Activated T-cell treated with anti-CD3 and anti-CD28 coated beads, Interleukin-2, amount 50 U/mL, for 24 hours (primary cell): ENCODE measurements at regions not wholly inside any gene's neighbourhood (a gene's known extent, or its start where the extent isn't known, plus 50 kb on each side); places are given as distances from the start of the nearest gene placed in this dataset.

Experiments used
- DNase-seq: peaks from one replicate; pipeline ENCODE4 v3.0.0-alpha.2; 2020
- H3K27ac Mint-ChIP-seq: 2 replicates; pipeline ENCODE4 v1.8.0; 2020; ENCODE audit warnings: mild to moderate bottlenecking, mixed read lengths
- H3K27me3 Mint-ChIP-seq: 2 replicates; pipeline ENCODE4 v1.8.0; 2020; ENCODE audit warnings: mixed read lengths
- H3K36me3 Mint-ChIP-seq: 2 replicates; pipeline ENCODE4 v1.8.0; 2020; ENCODE audit warnings: low read depth, mixed read lengths
- H3K4me1 Mint-ChIP-seq: 2 replicates; pipeline ENCODE4 v1.8.0; 2020; ENCODE audit warnings: low read depth, mixed read lengths
- H3K4me3 Mint-ChIP-seq: 2 replicates; pipeline ENCODE4 v1.8.0; 2020; ENCODE audit warnings: mild to moderate bottlenecking, moderate library complexity, mixed read lengths
- H3K9me3 Mint-ChIP-seq: 2 replicates; pipeline ENCODE4 v1.8.0; 2020; ENCODE audit warnings: mixed read lengths

DNA sequence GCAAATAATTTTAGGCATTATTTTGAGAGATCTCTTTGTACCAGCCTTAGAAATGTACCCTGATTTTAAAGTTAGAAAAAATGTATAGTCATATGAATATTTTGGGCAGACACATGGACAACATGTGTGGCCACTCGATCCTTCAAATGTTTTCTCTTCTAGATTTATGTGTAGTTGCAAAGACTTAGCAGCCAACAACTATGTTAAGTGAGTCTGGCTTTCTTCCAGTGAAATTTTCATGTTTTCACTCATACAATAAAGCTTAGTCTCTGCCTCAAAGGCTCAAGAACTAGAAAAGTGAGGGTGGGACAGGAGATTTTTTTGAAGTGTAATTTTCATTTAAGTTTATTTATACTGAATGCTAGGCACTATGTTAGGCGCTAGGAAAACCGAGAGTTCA is 207.7 kb upstream of the DACH1 start:
- Mint-ChIP-seq H3K9me3 (no peaks in the 10 kb centered on the region), H3K4me3 (no peak overlapping the region), H3K27ac (no peak overlapping the region), H3K4me1 (no peaks in the 10 kb centered on the region), H3K36me3 (no peaks in the 10 kb centered on the region), H3K27me3 (no peaks in the 10 kb centered on the region)
- no peak for DNase-seq

DNA sequence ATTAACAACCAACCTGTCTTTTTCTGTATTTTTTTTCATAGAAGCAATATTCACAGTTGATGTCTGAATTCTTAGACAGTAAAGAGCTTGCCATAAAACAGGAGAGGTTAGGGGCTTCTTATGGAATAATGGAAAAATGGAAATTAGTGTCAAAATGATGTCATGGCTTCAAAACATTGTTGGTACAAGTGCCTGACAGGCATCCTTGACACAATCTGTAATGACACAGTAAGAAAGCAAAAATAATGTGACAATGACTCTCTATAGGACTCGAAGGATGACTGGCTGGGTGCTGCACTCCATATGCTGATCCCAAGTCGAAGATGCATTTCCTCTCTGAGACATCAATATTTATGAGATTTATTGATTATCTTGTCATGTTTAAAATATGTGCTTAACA is 205.3 kb upstream of the DACH1 start:
- Mint-ChIP-seq H3K27ac (no peak overlapping the region), H3K27me3 (no peaks in the 10 kb centered on the region), H3K4me3 (no peak overlapping the region), H3K9me3 (peaks cover 8% of the 10 kb centered on the region), H3K4me1 (no peaks in the 10 kb centered on the region), H3K36me3 (no peaks in the 10 kb centered on the region)
- no peak for DNase-seq

DNA sequence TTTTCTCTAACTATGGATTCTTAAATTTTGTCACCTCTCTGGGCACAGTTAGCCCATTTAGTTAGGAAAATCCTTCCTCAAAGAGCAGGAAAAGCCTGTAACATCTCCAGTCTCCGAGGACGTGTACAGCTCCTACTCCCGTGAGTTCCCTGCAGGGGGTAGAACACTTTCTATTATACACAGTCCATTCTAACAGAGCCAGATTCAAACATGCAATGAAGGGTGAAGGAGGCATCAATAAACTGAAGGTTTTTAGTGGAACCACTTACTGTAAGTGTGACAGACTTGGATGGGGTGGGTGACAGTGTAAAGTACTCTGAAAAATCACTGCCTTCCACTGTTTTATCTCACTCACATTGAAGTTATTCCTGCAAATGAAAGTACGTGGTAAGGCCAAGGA is 204.7 kb upstream of the DACH1 start:
- no peak for DNase-seq
- Mint-ChIP-seq H3K27ac (no peak overlapping the region), H3K4me1 (no peaks in the 10 kb centered on the region), H3K4me3 (no peak overlapping the region), H3K27me3 (no peaks in the 10 kb centered on the region), H3K36me3 (no peaks in the 10 kb centered on the region), H3K9me3 (peaks cover 9% of the 10 kb centered on the region)

DNA sequence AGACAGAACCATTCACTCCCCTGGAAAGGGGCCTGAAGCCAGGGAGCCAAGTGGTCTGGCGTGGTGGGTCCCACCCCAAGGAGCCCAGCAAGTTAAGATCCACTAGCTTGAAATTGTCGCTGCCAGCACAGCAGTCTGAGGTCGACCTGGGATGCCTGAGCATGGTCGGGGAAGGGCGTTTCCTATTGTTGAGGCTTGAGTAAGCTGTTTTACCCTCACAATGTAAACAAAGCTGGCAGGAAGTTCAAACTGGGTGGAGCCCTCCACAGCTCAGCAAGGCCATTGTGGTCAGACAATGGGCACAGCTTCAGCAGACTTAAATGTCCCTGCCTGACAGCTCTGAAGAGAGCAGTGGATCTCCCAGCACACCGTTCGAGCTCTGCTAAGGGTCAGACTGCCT is 195.6 kb upstream of the DACH1 start:
- DNase-seq, result no peak
- no peak overlapping the region for H3K27ac Mint-ChIP-seq
- H3K36me3 Mint-ChIP-seq, result no peaks in the 10 kb centered on the region
- no peaks in the 10 kb centered on the region for H3K27me3 Mint-ChIP-seq
- H3K4me3 Mint-ChIP-seq, result no peak overlapping the region
- H3K9me3 Mint-ChIP-seq, result peaks cover 20% of the 10 kb centered on the region
- no peaks in the 10 kb centered on the region for H3K4me1 Mint-ChIP-seq

DNA sequence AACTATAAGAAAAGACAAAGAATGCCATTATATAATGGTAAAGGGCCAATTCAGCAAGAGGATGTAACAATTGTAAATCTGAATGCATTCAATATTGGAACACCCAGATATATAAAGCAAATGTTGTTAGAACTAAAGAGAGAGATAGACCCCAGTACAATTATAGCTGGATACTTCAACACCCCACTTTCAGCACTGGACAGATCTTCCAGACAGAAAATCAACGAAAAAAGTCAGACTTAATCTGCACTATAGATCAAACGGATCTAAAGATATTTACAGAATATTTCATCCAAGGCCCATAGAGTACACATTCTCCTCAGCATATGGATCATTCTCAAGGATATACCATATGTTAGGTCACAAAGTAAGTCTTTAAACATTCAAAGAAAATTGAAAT is 194.6 kb upstream of the DACH1 start:
- H3K27ac Mint-ChIP-seq, result no peak overlapping the region
- H3K36me3 Mint-ChIP-seq, result no peaks in the 10 kb centered on the region
- H3K4me3 Mint-ChIP-seq, result no peak overlapping the region
- H3K9me3 Mint-ChIP-seq, result peaks cover 16% of the 10 kb centered on the region
- H3K27me3 Mint-ChIP-seq, result no peaks in the 10 kb centered on the region
- no peaks in the 10 kb centered on the region for H3K4me1 Mint-ChIP-seq
- DNase-seq, result no peak

DNA sequence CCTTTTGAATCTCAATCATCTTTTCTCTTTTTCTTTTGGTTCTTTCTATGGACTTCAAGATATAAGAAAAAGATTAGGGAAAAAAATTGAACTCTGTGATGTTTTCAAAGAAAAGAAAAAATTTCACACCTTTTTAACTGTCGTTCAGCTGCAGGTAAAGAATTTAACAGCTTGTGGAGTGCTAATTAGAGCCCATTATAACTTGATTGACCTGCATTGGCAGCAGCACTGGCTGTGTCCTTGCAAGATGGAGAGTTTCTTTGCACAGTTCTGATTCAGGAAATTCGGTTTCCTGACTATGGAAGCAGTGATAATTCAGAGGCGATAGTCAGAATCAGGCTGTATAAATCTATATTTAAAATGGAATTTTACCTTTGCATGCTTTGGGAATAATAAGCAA is 183.2 kb upstream of the DACH1 start:
- DNase-seq, result no peak
- Mint-ChIP-seq H3K27me3 (no peaks in the 10 kb centered on the region), H3K9me3 (peaks cover 9% of the 10 kb centered on the region), H3K36me3 (no peaks in the 10 kb centered on the region), H3K4me3 (no peak overlapping the region), H3K4me1 (no peaks in the 10 kb centered on the region), H3K27ac (no peak overlapping the region)

DNA sequence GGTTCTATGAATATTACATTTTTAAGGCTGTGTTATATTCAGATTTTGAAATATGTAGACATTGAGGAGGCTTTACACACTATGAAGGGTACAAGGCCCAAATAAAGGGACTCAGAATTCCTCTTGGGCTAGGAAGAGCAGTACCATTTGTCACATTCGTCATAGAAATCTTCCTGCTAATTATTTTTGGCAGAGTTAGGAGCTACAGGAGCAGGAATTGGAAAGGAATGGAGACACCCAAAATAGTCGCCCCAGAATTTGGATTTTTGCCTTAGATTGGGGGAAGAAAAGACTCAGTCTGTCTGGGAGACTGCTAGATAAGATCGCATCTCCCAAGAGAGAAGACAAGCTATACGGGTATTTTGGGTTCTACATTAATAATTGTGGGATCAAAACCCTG is 176.4 kb upstream of the DACH1 start:
- no peaks in the 10 kb centered on the region for H3K4me1 Mint-ChIP-seq
- H3K9me3 Mint-ChIP-seq, result peaks cover 13% of the 10 kb centered on the region
- no peaks in the 10 kb centered on the region for H3K27me3 Mint-ChIP-seq
- H3K27ac Mint-ChIP-seq, result no peak overlapping the region
- H3K36me3 Mint-ChIP-seq, result no peaks in the 10 kb centered on the region
- DNase-seq, result no peak
- no peak overlapping the region for H3K4me3 Mint-ChIP-seq

DNA sequence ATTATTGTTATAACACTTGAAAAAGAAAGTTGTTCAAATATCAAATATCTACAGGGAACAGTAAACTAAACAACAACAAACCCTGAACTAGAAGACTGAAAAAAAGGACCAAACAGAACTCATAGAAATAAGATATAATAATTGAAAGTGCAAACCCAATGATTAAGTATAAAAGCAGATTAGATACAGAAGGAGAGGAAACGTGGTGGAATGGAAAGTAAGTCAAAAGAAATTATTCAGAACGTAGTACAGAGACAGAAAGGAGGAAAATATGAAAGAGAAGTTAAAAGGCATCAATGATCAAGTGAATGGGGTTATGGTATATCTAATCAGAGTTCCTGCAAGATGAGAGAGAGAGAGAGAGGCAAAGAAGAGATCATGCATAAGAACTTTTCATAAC is 174.2 kb upstream of the DACH1 start:
- H3K4me3 Mint-ChIP-seq, result no peak overlapping the region
- no peaks in the 10 kb centered on the region for H3K27me3 Mint-ChIP-seq
- peaks cover 13% of the 10 kb centered on the region for H3K9me3 Mint-ChIP-seq
- H3K27ac Mint-ChIP-seq, result no peak overlapping the region
- H3K36me3 Mint-ChIP-seq, result no peaks in the 10 kb centered on the region
- DNase-seq, result no peak
- no peaks in the 10 kb centered on the region for H3K4me1 Mint-ChIP-seq

DNA sequence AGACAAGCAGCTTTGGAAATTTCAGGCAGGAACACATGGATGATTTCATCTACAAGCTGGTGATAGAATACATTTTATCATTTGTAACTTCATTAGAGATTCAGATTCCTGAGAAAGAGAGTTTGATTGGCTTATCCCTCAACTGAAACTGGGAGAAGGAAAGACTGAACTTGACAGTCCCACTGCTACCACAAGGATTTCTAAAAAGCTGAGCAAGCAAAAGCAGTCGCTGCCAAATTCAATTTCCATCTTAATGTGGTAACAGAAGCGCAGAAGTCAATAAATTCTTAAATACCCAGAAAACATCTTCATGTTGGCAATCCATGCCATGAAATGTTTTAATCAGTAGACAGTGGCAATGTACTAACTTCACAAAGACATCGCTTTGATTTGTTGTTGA is 172.1 kb upstream of the DACH1 start:
- Mint-ChIP-seq H3K27ac (no peak overlapping the region), H3K4me1 (no peaks in the 10 kb centered on the region), H3K27me3 (no peaks in the 10 kb centered on the region), H3K36me3 (no peaks in the 10 kb centered on the region), H3K4me3 (no peak overlapping the region), H3K9me3 (peaks cover 10% of the 10 kb centered on the region)
- no peak for DNase-seq

DNA sequence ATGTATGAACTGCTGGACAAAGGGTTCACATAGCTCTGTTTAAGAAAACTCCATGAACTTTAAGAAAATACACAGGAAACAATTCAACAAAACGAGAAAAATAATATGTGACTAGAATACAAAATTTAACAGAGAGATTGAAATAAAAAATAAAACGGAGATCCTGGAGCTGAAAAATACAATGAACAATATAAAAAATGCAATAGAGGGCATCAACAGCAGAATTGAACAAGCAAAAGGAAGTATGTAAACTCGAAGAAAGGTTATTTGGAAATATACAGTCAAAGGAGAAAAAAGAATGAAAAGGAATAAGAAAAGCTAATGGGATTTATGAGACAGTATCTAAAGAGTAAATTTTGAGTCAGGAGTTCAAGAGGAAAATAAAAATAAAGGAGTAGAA is 163.0 kb upstream of the DACH1 start:
- no peaks in the 10 kb centered on the region for H3K4me1 Mint-ChIP-seq
- H3K9me3 Mint-ChIP-seq, result peaks cover 14% of the 10 kb centered on the region
- H3K4me3 Mint-ChIP-seq, result no peak overlapping the region
- H3K27ac Mint-ChIP-seq, result no peak overlapping the region
- no peaks in the 10 kb centered on the region for H3K27me3 Mint-ChIP-seq
- H3K36me3 Mint-ChIP-seq, result no peaks in the 10 kb centered on the region
- DNase-seq, result no peak

DNA sequence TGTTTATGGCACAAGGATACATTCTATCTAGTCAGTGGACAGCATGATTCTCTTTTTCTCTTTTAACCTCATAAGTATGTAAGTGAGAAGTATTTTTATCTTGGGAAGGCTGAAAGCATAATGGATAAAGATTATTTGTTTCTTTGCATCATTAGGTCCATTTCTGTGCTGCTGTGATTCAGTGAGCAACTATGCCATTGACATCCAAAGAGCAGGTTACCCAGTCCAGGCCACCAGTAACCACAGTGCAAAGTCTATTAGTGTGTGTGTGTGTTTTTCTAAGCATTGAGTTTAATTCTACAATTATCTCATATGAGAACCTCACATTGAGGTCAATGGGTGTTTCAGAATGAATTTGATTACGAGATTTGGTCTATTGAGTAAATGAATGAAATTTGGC is 158.8 kb upstream of the DACH1 start:
- no peaks in the 10 kb centered on the region for H3K27me3 Mint-ChIP-seq
- no peak for DNase-seq
- no peak overlapping the region for H3K4me3 Mint-ChIP-seq
- no peak overlapping the region for H3K27ac Mint-ChIP-seq
- H3K4me1 Mint-ChIP-seq, result no peaks in the 10 kb centered on the region
- peaks cover 11% of the 10 kb centered on the region for H3K9me3 Mint-ChIP-seq
- H3K36me3 Mint-ChIP-seq, result no peaks in the 10 kb centered on the region

DNA sequence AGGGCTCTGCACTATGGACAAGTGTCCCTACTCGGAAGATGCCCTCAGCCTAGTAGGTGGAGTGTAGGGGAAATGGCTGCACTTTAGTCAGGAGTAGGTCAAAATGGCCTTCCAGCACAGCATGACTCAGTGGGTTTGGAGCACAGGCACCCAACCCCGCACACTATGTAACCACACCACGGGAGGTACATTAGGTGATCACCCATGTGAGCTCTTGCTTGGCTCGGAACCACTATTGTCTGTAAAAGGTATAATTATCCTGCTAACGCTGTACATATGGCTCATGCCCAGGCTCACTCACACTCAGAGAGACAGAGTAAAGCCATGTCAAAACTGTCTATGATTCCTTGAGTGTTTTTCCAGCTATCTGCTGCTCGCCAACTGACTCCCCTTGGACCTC is 156.9 kb upstream of the DACH1 start:
- Mint-ChIP-seq H3K27ac (no peak overlapping the region), H3K27me3 (no peaks in the 10 kb centered on the region), H3K9me3 (peaks cover 2% of the 10 kb centered on the region), H3K4me3 (no peak overlapping the region), H3K36me3 (no peaks in the 10 kb centered on the region), H3K4me1 (no peaks in the 10 kb centered on the region)
- no peak for DNase-seq

DNA sequence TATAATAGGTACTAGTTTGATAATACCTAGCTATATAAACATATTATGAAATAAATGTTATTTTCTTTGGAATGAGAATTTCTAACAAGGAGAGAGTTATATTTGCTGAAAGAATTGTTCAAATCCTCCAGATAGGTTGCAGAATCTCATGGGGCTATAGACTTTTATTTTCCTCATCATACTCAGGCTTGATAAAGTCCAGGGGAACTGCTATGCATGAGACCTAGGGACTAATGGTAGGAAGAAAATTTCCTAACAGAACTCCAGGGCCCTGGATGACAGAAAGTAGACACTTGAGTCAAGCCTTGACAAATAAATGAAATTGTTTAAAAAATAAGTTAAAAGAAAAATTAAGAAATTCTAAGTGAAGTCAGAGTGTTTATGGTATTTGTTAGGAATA is 138.5 kb upstream of the DACH1 start:
- no peak for DNase-seq
- Mint-ChIP-seq H3K27ac (no peak overlapping the region), H3K4me3 (no peak overlapping the region), H3K27me3 (no peaks in the 10 kb centered on the region), H3K9me3 (peaks cover 5% of the 10 kb centered on the region), H3K4me1 (no peaks in the 10 kb centered on the region), H3K36me3 (no peaks in the 10 kb centered on the region)

DNA sequence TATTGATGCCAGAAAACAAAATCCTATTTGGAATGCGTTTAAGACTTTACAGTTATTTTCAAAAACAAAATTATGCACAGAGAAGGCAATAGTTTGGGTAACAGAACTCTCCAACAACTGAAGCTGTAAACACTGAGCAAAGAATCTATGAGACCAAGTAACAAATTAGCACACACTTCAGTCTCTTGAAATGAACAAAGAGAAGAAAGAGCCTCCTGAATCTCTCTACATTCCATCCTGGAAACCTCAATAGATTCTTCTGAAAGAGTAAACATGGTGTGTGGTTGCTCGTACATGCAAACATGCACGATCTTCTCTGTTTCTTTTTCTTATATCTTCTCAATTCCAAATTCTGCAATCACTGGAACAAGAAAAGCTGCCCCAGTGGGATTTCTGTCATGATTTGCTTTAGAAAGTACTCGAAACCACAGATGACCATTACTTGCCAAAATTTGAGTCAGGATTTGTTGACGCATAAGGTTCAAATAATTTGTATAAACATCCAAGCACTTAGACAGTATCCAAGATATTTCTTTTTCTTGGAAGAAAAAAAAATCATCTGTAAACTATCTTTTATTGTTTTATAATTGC is 137.9 kb upstream of the DACH1 start:
- Mint-ChIP-seq H3K27ac (no peak overlapping the region), H3K36me3 (no peaks in the 10 kb centered on the region), H3K27me3 (no peaks in the 10 kb centered on the region), H3K4me1 (no peaks in the 10 kb centered on the region), H3K9me3 (peaks cover 5% of the 10 kb centered on the region), H3K4me3 (no peak overlapping the region)
- DNase-seq, result no peak

DNA sequence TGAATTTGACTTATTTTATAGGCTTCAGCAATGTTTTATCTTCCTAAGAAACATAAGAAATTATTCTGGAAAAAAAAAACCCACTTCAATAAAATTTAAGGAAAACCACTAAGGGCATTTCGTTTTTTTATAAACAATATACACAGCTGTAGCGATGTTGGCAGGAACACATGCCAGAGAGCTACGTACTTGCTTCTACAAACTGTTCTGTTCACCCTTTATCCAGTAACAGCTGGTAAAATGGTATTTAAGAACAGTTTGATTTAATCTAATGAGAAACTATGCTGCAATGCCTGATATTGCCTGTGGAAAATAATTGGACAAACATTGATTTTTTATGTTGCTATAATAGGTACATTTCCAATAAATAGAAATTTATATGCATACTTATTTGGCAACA is 137.2 kb upstream of the DACH1 start:
- H3K4me3 Mint-ChIP-seq, result no peak overlapping the region
- no peaks in the 10 kb centered on the region for H3K4me1 Mint-ChIP-seq
- H3K27me3 Mint-ChIP-seq, result no peaks in the 10 kb centered on the region
- no peak overlapping the region for H3K27ac Mint-ChIP-seq
- no peaks in the 10 kb centered on the region for H3K36me3 Mint-ChIP-seq
- H3K9me3 Mint-ChIP-seq, result peaks cover 6% of the 10 kb centered on the region
- no peak for DNase-seq

DNA sequence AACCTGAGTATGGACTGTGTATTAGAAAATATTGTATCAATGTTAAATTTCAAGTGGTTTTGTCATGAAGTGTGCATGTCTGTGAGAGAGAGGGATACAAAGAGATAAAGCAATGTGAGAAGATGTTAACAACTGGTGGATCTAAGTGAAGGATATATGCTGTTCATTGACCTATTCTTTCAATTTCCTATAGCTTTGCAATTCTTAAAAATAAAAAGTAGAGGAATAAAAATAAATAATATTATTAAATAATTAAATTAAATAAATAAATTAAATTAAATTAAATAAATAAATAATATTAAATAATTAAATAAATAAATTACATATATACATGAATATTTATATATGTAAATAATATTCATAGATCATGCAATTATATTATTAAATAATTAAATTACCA is 131.2 kb upstream of the DACH1 start:
- Mint-ChIP-seq H3K27me3 (no peaks in the 10 kb centered on the region), H3K36me3 (no peaks in the 10 kb centered on the region), H3K4me1 (no peaks in the 10 kb centered on the region), H3K27ac (no peak overlapping the region), H3K9me3 (peaks cover 13% of the 10 kb centered on the region), H3K4me3 (no peak overlapping the region)
- DNase-seq, result no peak
